KBM-7 (cell line): ENCODE measurements at regions not wholly inside any gene's neighbourhood (a gene's known extent, or its start where the extent isn't known, plus 50 kb on each side); places are given as distances from the start of the nearest gene placed in this dataset.

Source experiments
- DNase-seq: peaks from one replicate; pipeline ENCODE4 v3.0.0-alpha.2; 2015
- in situ Hi-C: fragments of 300-500 bp; cut with MboI; formaldehyde crosslinking; loops from 2 replicates; pipeline ENCODE4 v1.14.3; 2020; ENCODE audit warnings: low sequenced_read_pairs, low pct_unique_long_range_greater_than_20kb, mixed read lengths

GRCh38 chr2:236731767-236732580, 162.3 kb downstream of the ACKR3 start:
- in situ Hi-C loops = no loop called here
- no peak for DNase-seq

- no peak for DNase-seq
- in situ Hi-C loops = no loop called here
These were observed 163.5 kb downstream of the ACKR3 start for GRCh38 chr2:236733156-236733555.

- no peak for DNase-seq
- in situ Hi-C loops = no loop called here
These were observed 166.2 kb downstream of the ACKR3 start for GRCh38 chr2:236735825-236736238.

GRCh38 chr2:236738030-236738429, 168.4 kb downstream of the ACKR3 start:
- in situ Hi-C loops = no loop called here

GRCh38 chr2:236738896-236739295, 169.3 kb downstream of the ACKR3 start:
- in situ Hi-C loops = no loop called here

More at GRCh38 chr2:236738030-236738429, 168.4 kb downstream of the ACKR3 start:
- DNase-seq = no peak

GRCh38 chr2:236739663-236740062, 170.0 kb downstream of the ACKR3 start:
- in situ Hi-C loops = no loop called here
- DNase-seq = no peak

More at GRCh38 chr2:236738896-236739295, 169.3 kb downstream of the ACKR3 start:
- no peak for DNase-seq

- in situ Hi-C loops = no loop called here
- no peak for DNase-seq
These were observed 170.9 kb downstream of the ACKR3 start for GRCh38 chr2:236740506-236740905.

GRCh38 chr2:236743039-236743920, 173.7 kb downstream of the ACKR3 start:
- in situ Hi-C loops = no loop called here
- DNase-seq = no peak

DNA sequence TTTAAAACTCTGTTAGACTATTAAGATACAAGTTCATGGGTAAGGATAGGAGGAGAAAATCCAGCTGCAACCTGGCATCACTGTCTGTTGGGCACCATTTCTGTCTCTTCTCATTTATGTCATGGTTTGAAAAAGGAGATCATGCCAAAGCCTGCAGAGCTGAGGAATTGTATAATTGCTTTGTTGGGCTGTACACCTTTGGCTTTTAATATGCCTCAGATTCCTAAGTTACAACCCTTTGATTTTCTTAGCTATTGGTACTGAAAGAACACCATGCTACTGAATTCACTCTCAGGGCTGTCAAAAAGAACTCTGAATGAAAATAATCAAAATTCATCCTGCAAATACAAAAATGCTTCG, 174.3 kb downstream of the ACKR3 start:
- in situ Hi-C loops = no loop called here
- no peak for DNase-seq

DNA sequence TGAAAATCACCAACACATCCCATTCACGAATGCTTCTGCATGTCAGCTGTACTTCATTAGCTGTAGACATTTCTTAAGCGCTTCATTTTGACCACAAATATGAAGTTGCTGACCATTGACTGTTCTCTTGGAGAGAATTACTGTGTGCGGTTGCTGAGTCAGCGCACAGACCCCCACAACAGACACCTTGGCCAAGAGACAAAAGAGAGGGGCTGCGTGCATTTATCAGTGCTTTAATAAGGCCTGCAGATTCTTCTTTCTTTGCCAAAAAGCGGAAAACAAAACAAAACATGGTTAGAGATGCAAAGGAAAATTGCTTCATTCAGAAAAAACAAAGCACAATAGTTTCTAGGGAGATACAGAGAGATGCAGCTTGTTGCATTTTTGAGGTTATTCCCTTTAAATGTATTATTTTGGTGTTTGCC, 174.7 kb downstream of the ACKR3 start:
- in situ Hi-C loops = no loop called here
- no peak for DNase-seq

- no peak for DNase-seq
- in situ Hi-C loops = no loop called here
These were observed 175.1 kb downstream of the ACKR3 start for GRCh38 chr2:236744716-236745115.

GRCh38 chr2:236745420-236746210, 176.0 kb downstream of the ACKR3 start:
- DNase-seq = no peak
- in situ Hi-C loops = no loop called here

GRCh38 chr2:236746833-236747232, 177.2 kb downstream of the ACKR3 start:
- in situ Hi-C loops = no loop called here
- no peak for DNase-seq

- in situ Hi-C loops = no loop called here
- no peak for DNase-seq
These were observed 177.8 kb downstream of the ACKR3 start for GRCh38 chr2:236747426-236747825.

DNA sequence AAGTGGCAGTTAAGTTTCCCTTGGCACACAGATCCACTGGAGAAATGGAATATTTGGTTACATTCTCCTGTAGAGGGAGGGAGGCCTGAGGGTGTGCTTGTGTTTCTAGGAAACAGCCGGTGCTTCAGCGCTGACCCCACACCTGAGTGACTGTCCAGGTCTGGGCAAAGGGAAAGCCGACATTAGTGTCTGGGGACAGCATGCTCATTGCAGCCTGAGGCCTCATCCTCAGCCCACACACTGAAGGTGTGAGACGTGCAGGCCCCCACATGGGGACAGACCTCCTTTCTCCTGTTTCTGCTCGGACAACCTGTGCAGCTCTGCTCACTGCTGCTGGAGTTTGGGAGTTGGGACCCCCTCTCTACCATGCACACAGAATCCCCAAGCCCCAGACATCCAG, 178.3 kb downstream of the ACKR3 start:
- no peak for DNase-seq
- in situ Hi-C loops = no loop called here

GRCh38 chr2:236748385-236748784, 178.8 kb downstream of the ACKR3 start:
- in situ Hi-C loops = no loop called here
- no peak for DNase-seq

GRCh38 chr2:236748801-236749200, 179.2 kb downstream of the ACKR3 start:
- in situ Hi-C loops = no loop called here
- no peak for DNase-seq

GRCh38 chr2:236749346-236749745, 179.7 kb downstream of the ACKR3 start:
- DNase-seq = no peak
- in situ Hi-C loops = no loop called here

GRCh38 chr2:236752096-236752495, 182.5 kb downstream of the ACKR3 start:
- in situ Hi-C loops = no loop called here
- DNase-seq = no peak
